ENCODE measurements at regions not wholly inside any gene's neighbourhood (a gene's known extent, or its start where the extent isn't known, plus 50 kb on each side); places are given as distances from the start of the nearest gene placed in this dataset.

GRCh38 chrX:10938365-10938923 lies 172.7 kb upstream of the HCCS start:
- Histone ChIP-seq H3K9me3 (ENCODE audit: control insufficient read depth, insufficient read depth, low read length) (no peaks in the 10 kb centered on the region), H4K91ac (ENCODE audit: insufficient read depth, low read depth, low read length) (no peak overlapping the region), H2AFZ (replicated peaks; ENCODE audit: low read length, poor library complexity) (no peak overlapping the region), H2BK120ac (ENCODE audit: low read depth, low read length) (no peak overlapping the region), H2AK9ac (replicated peaks; ENCODE audit: low read depth, low read length, poor library complexity) (no peak overlapping the region), H2BK20ac (ENCODE audit: low read depth, low read length) (no peak overlapping the region), H2BK5ac (ENCODE audit: low read depth, low read length, poor library complexity, severe bottlenecking) (no peak overlapping the region), H4K8ac (ENCODE audit: low read depth in 2 of 2, low read length in 2 of 2) (no peak overlapping the region), H3K4me2 (ENCODE audit: low read depth, low read length) (no peak overlapping the region), H3K4me3 (ENCODE audit: insufficient read depth, low read depth, low read length) (no peak overlapping the region), H3K27me3 (ENCODE audit: control insufficient read depth, insufficient read depth, low read length) (no peaks in the 10 kb centered on the region), H3K56ac (ENCODE audit: extremely low read depth, insufficient read depth, low read length) (no peak overlapping the region), H4K20me1 (ENCODE audit: insufficient read depth, low read length) (no peaks in the 10 kb centered on the region), H4K5ac (ENCODE audit: low read depth, low read length) (no peak overlapping the region), H3K23ac (ENCODE audit: low read depth, low read length) (no peak overlapping the region), H2BK15ac (ENCODE audit: low read depth, low read length) (no peak overlapping the region), H3K9ac (ENCODE audit: low read depth, low read length) (no peak overlapping the region), H3K4ac (ENCODE audit: low read depth, low read length) (no peak overlapping the region), H3K18ac (ENCODE audit: low read depth, low read length) (peak overlapping the region; percentile 35; the same call in 1 of the 2 replicates), H2AK5ac (ENCODE audit: low read depth, low read length) (no peak overlapping the region), H3K27ac (ENCODE audit: insufficient read depth, low read length) (no peak overlapping the region), H3K36me3 (ENCODE audit: control insufficient read depth, insufficient read depth, low read length) (no peaks in the 10 kb centered on the region), H3K9me1 (ENCODE audit: insufficient read depth, low read length) (no peaks in the 10 kb centered on the region), H3K79me1 (ENCODE audit: low read depth in 1 of 2, low read length in 2 of 2) (no peaks in the 10 kb centered on the region), H3K4me1 (ENCODE audit: control insufficient read depth, insufficient read depth, low read length) (0 out of 2 replicates have a peak, but pooled peaks cover 2% of the 10 kb centered on the region), H3K14ac (replicated peaks; ENCODE audit: low read depth, low read length) (no peak overlapping the region)
- no peak for ATAC-seq (ENCODE audit: low read depth)
- no peak for TF ChIP-seq MAZ (IDR thresholded peaks at IDR 0.05; ENCODE audit: borderline replicate concordance, low read depth, low read length)
- TF ChIP-seq CHD1 (IDR thresholded peaks at IDR 0.05; ENCODE audit: low read depth, low read length): no peak
- TF ChIP-seq POLR2A (IDR thresholded peaks at IDR 0.05; ENCODE audit: low read depth, low read length): no peak
- TF ChIP-seq FOS (IDR thresholded peaks at IDR 0.05; ENCODE audit: low read depth, low read length): no peak
- TF ChIP-seq CEBPB (IDR thresholded peaks at IDR 0.05; ENCODE audit: low read depth, low read length): no peak
- TF ChIP-seq BHLHE40 (IDR thresholded peaks at IDR 0.05; ENCODE audit: low read depth, low read length): no peak
- TF ChIP-seq ELK1 (IDR thresholded peaks at IDR 0.05; ENCODE audit: borderline replicate concordance, low read depth, low read length): no peak
- TF ChIP-seq NFE2L2 (IDR thresholded peaks at IDR 0.05; ENCODE audit: low read depth, low read length): no peak
- TF ChIP-seq MAFK (IDR thresholded peaks at IDR 0.05; ENCODE audit: low read depth, low read length): no peak
- TF ChIP-seq RAD21 (IDR thresholded peaks at IDR 0.05; ENCODE audit: low read length): no peak
- no peak for TF ChIP-seq CTCF (conservative IDR thresholded peaks at IDR 0.05; ENCODE audit: low read depth, low read length)
- no peak for TF ChIP-seq RCOR1 (IDR thresholded peaks at IDR 0.05; ENCODE audit: insufficient replicate concordance, low read length)
- TF ChIP-seq MXI1 (IDR thresholded peaks at IDR 0.05; ENCODE audit: borderline replicate concordance, low read depth, low read length): no peak
- no peak for TF ChIP-seq RFX5 (IDR thresholded peaks at IDR 0.05; ENCODE audit: low read depth, low read length)
- no peak for TF ChIP-seq USF2 (IDR thresholded peaks at IDR 0.05; ENCODE audit: low read depth, low read length)
- no peak for TF ChIP-seq SMC3 (IDR thresholded peaks at IDR 0.05; ENCODE audit: low read depth, low read length)
- dilution Hi-C loops (cut with HindIII; ENCODE audit: low sequenced_read_pairs, unreplicated experiment) (no loop called here), in situ Hi-C loops (cut with MboI; ENCODE audit: low sequenced_read_pairs) (no loop called here), intact Hi-C loops (cut with micrococcal nuclease) (no loop called here)
- BruUV-seq (replicated peaks): no TSS peak
- ChIA-PET POLR2A (ENCODE audit: unreplicated experiment) (no interaction called here), CTCF (interaction anchor here (0.5 kb wide), 1 partner anchor 26 kb away, joined by 3 read pairs; no protein-coding TSS in a partner anchor)
- DNase-seq: peak; percentile 12
- WGBS, 2 experiments (ENCODE audit: extremely low coverage in 2 of 2, insufficient read length in 1 of 2): 40% methylated on average over 1 of the region's 6 CpGs; no CpG with 5 or more reads in 1 of the 2 experiments
